Panc1 (cell line): ENCODE measurements at regions not wholly inside any gene's neighbourhood (a gene's known extent, or its start where the extent isn't known, plus 50 kb on each side); places are given as distances from the start of the nearest gene placed in this dataset.

Experiments
- ATAC-seq: fragments of 200-7000 bp; cut with Tn5 transposase; 2 replicates; pipeline ENCODE4 v1.9.1; 2020; ENCODE audit warnings: mild to moderate bottlenecking, moderate library complexity
- BruUV-seq: library from RNA; stranded (reverse); fragments of 400-500 nt; replicated peaks from 2 replicates; lab custom pipeline; 2021; lab: Mats Ljungman, UMichigan
- CTCF ChIA-PET: fragments of 300-600 bp; sonication (Branson Sonifier 250); formaldehyde crosslinking; loops from one replicate; lab custom pipeline; 2022; ENCODE audit warnings: antibody characterized with exemption; lab: Charles Lee
- POLR2A ChIA-PET: fragments of 300-600 bp; sonication (Branson Sonifier 250); formaldehyde crosslinking; loops from one replicate; lab custom pipeline; 2022; ENCODE audit warnings: antibody characterized with exemption; lab: Charles Lee
- DNase-seq: peaks from one replicate; pipeline ENCODE4 v3.0.0-alpha.2; 2010; ENCODE audit warnings: low read depth, low spot score
- H3K27ac ChIP-seq: 2 replicates; pipeline ENCODE4 v1.5.1; 2011; ENCODE audit warnings: mild to moderate bottlenecking, low read length, inconsistent platforms
- H3K27me3 ChIP-seq: fragments of 200-500 bp; sonication (Bioruptor generic); 2 replicates; pipeline ENCODE4 v1.6.0; 2014; ENCODE audit warnings: low read length, inconsistent platforms; ENCODE audit not compliant: control insufficient read depth, insufficient read depth
- H3K36me3 ChIP-seq: fragments of 200-500 bp; sonication (Bioruptor generic); 2 replicates; pipeline ENCODE4 v1.5.1; 2014; ENCODE audit warnings: inconsistent platforms, mild to moderate bottlenecking, low read length, moderate library complexity; ENCODE audit not compliant: control insufficient read depth, insufficient read depth
- H3K4me1 ChIP-seq: 2 replicates; pipeline ENCODE4 v1.5.1; 2011; ENCODE audit warnings: inconsistent platforms, mild to moderate bottlenecking, low read length, moderate library complexity; ENCODE audit not compliant: control insufficient read depth, insufficient read depth
- H3K4me3 ChIP-seq, 2 experiments: 2 replicates each; pipeline ENCODE4 v1.5.1; 2011 to 2012; ENCODE audit warnings: low read depth in 2 of 2, low read length in 2 of 2, mild to moderate bottlenecking in 2 of 2, inconsistent platforms in 1 of 2, moderate library complexity in 1 of 2
- H3K9me3 ChIP-seq: fragments of 200-500 bp; sonication (Bioruptor generic); 2 replicates; pipeline ENCODE4 v1.5.1; 2014; ENCODE audit warnings: low read depth, mild to moderate bottlenecking, inconsistent platforms, low read length, moderate library complexity; ENCODE audit not compliant: control insufficient read depth, insufficient read depth
- CTCF ChIP-seq: fragments of 450-650 bp; IDR thresholded peaks from 2 replicates; pipeline ENCODE4 v1.5.1; 2017; ENCODE audit warnings: mild to moderate bottlenecking
- POLR2AphosphoS5 ChIP-seq: IDR thresholded peaks from 2 replicates; pipeline ENCODE4 v1.6.1; 2012; ENCODE audit warnings: mild to moderate bottlenecking, low read depth, low read length, moderate library complexity
- REST ChIP-seq, 2 experiments: IDR thresholded peaks; 2 replicates each; pipeline ENCODE4 v1.6.1; 2011 to 2012; ENCODE audit warnings: low read depth in 2 of 2, control low read depth in 1 of 2, low read length in 1 of 2, mild to moderate bottlenecking in 1 of 2, moderate library complexity in 1 of 2; ENCODE audit not compliant: insufficient read depth in 1 of 2
- SIN3A ChIP-seq: IDR thresholded peaks from 2 replicates; pipeline ENCODE4 v1.6.1; 2012; ENCODE audit warnings: low read depth, mild to moderate bottlenecking, low read length, moderate library complexity, borderline replicate concordance; ENCODE audit not compliant: insufficient read depth
- TCF7L2 ChIP-seq: IDR thresholded peaks from 2 replicates; pipeline ENCODE4 v1.6.1; 2011; ENCODE audit warnings: mild to moderate bottlenecking, low read depth, low read length, inconsistent platforms
- in situ Hi-C: cut with HindIII; loops from 2 replicates; pipeline ENCODE4 v1.10.0; 2016; ENCODE audit warnings: low sequenced_read_pairs, low pct_unique_long_range_greater_than_20kb
- intact Hi-C: fragments of 100-400 bp; cut with micrococcal nuclease; formaldehyde crosslinking; loops from one replicate; pipeline ENCODE4 v1.10.0; 2022; ENCODE audit not compliant: unreplicated experiment

- CTCF ChIA-PET, result no interaction called here
Observed at GRCh38 chr14:54127526-54127925, 170.9 kb upstream of the BMP4 start.

GRCh38 chr14:54129850-54130640 lies 173.4 kb upstream of the BMP4 start:
- H3K27me3 ChIP-seq, result no peaks in the 10 kb centered on the region
- H3K4me3 ChIP-seq, result no peak overlapping the region
- ATAC-seq (no peak), DNase-seq (no peak)
- no peaks in the 10 kb centered on the region for H3K4me1 ChIP-seq
- in situ Hi-C loops, result no loop called here
- H3K36me3 ChIP-seq, result no peaks in the 10 kb centered on the region
- no TSS peak for BruUV-seq
- no peak overlapping the region for H3K27ac ChIP-seq
- ChIA-PET POLR2A (no interaction called here), CTCF (no interaction called here)
- no peak for TF ChIP-seq TCF7L2
- TF ChIP-seq CTCF, result no peak
- no peak for TF ChIP-seq SIN3A
- H3K9me3 ChIP-seq, result no peaks in the 10 kb centered on the region
- intact Hi-C loops, result no loop called here

More at GRCh38 chr14:54127526-54127925, 170.9 kb upstream of the BMP4 start:
- no TSS peak for BruUV-seq
- intact Hi-C loops (no loop called here), in situ Hi-C loops (no loop called here)
- Histone ChIP-seq H3K27me3 (no peaks in the 10 kb centered on the region), H3K36me3 (no peaks in the 10 kb centered on the region), H3K4me1 (no peaks in the 10 kb centered on the region), H3K27ac (no peak overlapping the region), H3K9me3 (no peaks in the 10 kb centered on the region), H3K4me3 (no peak overlapping the region)
- DNase-seq (no peak), ATAC-seq (no peak)
- POLR2A ChIA-PET, result no interaction called here
- no peak for TF ChIP-seq POLR2AphosphoS5

- TF ChIP-seq POLR2AphosphoS5, result no peak
- no peak for TF ChIP-seq REST (IDR thresholded peaks at IDR 0.05; ENCODE audit: insufficient read depth in 1 of 2, low read depth in 2 of 2, low read length in 1 of 2)
- TF ChIP-seq TCF7L2, result no peak
- TF ChIP-seq SIN3A, result no peak
- no peak for TF ChIP-seq CTCF
- in situ Hi-C loops, result no loop called here
- CTCF ChIA-PET, result no interaction called here
Observed at GRCh38 chr14:54132496-54132895, 175.9 kb upstream of the BMP4 start.

More at GRCh38 chr14:54132496-54132895, 175.9 kb upstream of the BMP4 start:
- no peak for DNase-seq
- Histone ChIP-seq H3K9me3 (no peaks in the 10 kb centered on the region), H3K4me3 (no peak overlapping the region), H3K4me1 (no peaks in the 10 kb centered on the region), H3K27ac (no peak overlapping the region), H3K36me3 (no peaks in the 10 kb centered on the region), H3K27me3 (no peaks in the 10 kb centered on the region)
- BruUV-seq, result no TSS peak
- POLR2A ChIA-PET, result no interaction called here
- no peak for ATAC-seq
- intact Hi-C loops, result no loop called here
